ENCODE measurements at regions not wholly inside any gene's neighbourhood (a gene's known extent, or its start where the extent isn't known, plus 50 kb on each side); places are given as distances from the start of the nearest gene placed in this dataset.
"Not testable (repeated sequence)": the region's sequence is repeated elsewhere in the genome, so short reads cannot be mapped to it uniquely, and the experiment has no call there.

DNA sequence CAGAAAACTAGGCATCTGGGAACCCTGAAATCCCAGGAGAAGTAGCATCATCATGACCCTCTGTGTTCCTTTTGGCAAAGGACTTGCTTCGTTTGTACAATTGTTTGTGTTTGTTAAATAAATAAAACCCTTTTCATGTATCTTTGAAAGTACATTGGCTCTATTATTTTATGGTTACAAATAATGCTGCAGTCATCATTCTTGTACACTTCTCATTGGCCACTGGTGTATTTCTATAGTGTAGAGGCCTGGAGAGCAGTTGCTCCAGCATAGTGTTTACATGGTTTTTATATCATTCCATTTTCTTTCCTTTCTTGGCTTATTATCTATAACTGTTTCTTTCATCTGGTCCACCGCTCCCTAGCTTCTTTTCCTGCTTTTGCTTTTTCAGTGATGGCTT, 253.3 kb downstream of the FAM72C start:
- intact Hi-C loops (cut with DNase I) = no loop called here
- no peak for DNase-seq

DNA sequence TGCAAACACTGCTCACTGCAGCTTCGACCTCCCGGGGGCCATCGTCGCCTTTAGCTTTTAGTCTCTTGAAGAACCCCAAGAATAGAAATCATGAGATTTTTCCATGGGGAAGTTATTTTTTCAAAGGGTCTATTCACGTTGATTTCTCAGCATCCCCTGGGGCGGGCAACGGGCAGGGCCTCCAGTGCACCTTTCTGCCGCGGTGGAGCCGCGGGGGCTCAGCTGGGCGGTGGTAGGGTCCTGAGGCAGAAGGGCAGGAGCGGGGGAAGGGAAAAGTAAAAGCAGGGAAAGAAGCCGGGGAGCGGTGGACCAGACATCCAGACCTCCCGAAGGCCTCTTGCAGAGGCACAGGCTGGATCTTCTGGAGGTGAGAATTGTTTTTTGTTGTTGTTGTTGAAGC, 253.8 kb downstream of the FAM72C start:
- DNase-seq = no peak
- intact Hi-C loops (cut with DNase I) = no loop called here

DNA sequence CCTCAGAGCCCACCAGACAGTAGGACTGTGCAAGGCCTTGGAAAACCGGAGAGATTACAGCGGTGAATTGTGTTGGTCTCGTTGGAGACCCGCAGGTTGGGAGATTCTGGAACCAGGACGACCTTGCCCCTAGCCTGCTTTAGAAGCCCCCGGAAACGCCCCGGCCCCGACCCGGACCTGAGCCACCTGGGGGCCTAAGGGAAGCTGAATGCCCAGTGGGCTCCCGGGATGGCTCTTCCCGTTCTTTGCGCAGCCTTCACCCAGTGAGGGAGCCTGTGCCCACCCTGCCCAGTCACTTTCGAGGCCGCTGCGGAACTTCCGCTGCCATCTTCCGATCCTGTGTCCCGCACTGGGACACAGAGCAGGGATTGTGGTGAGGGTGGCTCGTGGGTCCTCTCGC, 254.4 kb downstream of the FAM72C start:
- intact Hi-C loops (cut with DNase I) = no loop called here
- no peak for DNase-seq

DNA sequence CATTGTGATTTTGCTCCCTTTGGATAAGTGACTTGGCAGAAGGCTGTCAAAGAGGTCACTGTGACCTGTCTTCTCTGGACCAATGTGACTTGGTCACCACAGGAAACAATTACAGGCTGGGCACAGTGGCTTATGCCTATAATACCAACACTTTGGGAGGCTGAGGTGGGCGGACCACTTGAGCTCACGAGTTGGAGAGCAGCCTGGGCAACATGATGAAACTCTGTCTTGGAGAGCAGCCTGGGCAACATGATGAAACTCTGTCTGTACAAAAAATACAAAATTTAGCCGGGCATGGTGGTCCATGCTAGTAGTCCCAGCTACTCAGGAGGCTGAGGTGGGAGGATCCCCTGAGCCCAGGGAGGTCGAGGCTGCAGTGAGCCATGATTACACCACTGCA, 256.9 kb downstream of the FAM72C start:
- intact Hi-C loops (cut with DNase I); DNase-seq: not testable (repeated sequence)

DNA sequence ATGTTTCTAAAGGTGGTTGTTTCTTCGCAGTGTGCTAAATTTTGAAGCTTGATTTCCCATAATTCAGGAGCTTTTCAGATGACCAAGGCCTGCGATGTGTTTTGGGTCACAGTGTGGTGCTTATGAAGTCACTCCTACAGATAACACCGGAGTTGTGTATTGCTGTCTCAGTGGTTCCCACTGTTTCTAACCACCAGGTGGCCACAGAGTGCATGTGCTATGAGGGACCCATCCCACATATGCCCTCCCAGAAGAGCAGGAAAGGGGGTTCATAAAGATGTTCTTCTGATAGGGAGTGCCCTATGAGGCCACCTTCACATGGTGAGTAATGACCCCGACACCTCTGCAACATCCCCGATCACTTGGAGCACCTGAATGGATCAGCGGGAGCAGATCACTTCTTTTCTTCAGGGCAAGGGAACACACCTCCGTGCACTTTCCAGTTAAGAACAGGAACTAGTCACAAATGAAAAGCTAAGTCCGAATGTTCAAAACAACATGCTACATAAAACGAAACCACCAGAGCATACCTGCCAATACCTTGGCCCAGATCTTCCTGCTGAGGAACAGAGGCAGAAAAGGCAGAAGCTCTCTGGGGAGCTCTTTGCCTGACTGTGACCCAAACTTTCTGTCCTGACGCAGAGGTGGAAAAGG, 262.1 kb downstream of the FAM72C start:
- DNase-seq = peak in 13 of 42 donors; percentile 5 to 49 (median 20)
- intact Hi-C loops (cut with DNase I) = not testable (repeated sequence)

DNA sequence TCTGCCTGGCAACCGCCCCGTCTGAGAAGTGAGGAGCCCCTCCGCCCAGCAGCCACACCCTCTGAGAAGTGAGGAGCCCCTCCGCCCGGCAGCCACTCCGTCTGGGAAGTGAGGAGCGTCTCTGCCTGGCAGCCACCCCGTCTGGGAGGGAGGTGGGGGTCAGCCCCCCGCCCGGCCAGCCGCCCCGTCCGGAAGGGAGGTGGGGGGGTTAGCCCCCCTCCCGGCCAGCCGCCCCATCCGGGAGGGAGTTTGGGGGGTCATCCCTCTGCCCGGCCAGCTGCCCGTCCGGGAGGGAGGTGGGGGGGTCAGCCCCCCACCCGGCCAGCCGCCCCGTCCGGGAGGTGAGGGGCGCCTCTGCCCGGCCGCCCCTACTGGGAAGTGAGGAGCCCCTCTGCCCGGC, 269.0 kb downstream of the FAM72C start:
- intact Hi-C loops (cut with DNase I); DNase-seq: not testable (repeated sequence)

DNA sequence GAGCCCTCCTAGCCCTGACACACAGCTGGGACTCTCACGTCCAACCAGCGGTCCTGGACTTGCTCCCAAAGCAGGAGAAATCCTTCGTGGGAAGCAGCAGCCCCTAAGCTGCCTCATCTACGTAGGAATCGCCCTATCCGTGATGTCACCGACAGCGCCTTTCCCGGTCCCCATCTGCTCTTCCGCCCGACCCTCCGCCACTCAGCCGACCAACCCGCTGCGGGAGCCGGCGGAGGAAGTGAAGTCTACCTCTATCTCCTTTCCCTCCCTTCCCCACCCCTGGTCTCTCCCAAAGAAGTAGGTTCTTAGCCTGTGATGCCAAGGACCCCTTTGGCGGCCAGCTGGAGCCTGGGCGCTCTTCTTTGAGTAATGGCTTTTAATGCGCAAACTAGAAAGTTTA, 272.1 kb downstream of the FAM72C start:
- peak in 1 of 42 donors; percentile 17 for DNase-seq
- intact Hi-C loops (cut with DNase I) = no loop called here

DNA sequence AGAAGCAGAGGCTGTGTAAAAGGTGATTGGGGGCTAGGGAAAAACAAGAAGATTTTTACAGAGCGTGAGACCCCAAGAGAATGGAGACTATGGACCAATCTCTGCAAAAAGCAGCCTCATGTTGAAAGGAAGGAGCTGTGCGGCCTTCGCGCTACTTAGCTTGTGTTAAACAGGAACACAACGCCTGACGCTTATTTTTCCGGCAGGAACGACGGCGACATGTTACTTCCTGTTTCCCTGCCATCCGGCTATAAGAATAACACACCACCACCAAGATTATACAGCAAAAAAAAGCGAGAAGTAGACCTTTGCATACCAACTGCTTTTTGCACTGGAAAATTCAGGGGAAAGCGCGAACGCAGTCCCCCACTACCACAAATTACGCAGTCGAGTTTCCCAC, 272.7 kb downstream of the FAM72C start:
- peak in 2 of 42 donors; percentile 14 to 19 for DNase-seq
- intact Hi-C loops (cut with DNase I) = no loop called here

DNA sequence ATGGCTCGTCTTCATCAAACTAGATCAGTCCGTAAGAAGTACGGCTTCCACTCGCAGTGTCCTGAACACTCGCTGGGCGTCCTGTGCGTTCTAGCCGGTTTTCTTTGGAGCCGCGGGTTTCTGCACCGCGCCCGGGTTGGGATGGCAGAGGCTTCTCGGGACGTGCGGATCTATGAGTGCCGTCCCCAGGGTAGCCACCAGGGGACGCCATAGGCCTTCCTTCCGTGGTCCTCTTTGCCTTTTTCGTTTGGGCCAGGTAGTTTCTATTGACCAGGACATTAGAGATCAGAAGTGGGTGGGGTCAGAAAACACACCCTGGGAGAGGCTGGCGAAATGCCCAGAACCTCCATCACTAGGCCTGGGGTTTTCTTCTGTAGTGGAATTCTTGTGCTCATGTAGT, 273.8 kb downstream of the FAM72C start:
- DNase-seq = peak in 8 of 42 donors; percentile 7 to 48 (median 22)

DNA sequence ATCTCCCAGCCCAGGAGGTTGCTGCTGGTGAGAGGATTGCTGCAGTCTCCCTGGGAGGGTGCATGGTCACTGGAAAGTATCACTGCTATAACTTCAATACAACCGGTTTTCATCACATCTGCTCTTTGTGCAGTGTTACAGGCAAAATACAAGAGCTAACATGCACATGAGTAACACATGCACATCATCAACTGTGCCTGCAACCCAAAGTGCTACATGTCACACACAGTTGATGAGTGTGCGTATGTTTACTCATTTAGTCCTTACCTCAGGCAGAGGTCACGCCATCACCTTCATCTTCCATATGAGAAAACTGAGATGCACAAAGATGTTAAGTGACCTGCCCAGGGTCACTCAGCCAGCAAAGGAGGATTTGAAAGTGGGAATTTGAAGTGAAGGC, 277.7 kb downstream of the FAM72C start:
- no peak for DNase-seq
- intact Hi-C loops (cut with DNase I) = no loop called here

More for the DNA sequence above, 273.8 kb downstream of the FAM72C start:
- intact Hi-C loops (cut with DNase I) = no loop called here

DNA sequence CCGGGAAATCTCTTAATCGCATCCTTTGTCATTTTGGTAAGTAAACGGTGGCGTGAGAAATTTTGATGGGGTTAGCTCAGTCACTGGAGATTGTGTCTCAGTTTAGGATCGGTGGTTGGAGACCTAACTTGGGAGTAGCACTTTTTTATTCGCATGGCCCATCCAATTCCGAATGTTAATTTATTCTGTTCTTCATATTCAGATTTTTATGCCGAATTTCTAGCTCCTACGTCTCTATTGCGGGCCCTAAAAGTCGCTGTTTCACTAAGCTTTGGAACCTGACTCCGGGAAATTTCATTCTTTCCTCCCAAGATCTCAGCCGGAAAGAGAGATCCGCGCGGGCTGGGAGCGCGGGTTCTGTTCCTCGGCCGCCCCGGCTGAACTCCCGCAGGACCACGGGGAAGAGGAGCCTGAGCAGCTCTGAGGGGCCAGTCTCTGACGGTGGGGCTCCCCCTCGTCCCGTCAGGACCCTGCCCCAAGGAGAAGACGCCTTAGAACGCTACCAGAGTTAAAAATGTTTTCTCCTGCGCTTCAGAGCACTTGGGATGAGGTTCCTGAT, 279.7 kb downstream of the FAM72C start:
- intact Hi-C loops (cut with DNase I) = no loop called here
- DNase-seq = no peak

DNA sequence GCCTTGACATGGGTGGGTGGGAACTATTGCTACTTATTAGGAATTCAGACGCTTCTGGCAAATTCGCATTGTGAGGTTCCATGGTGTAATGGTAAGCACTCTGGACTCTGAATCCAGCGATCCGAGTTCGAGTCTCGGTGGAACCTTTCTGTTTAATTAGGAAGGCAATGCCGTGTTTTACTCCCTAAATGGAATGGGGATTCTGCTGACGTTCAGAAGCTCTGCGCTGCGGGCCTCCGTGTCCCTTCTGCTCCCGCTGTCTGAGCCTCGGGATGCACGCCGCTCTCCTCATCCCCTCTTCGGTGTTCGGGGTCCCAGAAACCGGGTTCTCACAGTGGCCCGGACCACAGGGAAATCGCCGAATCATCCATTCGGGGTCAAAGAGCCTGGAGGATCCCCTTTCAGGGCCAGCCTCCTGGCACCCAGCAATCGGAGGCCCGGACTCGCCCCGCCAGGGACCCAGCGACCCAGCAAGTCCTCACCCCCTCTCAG, 280.3 kb downstream of the FAM72C start:
- no peak for DNase-seq
- intact Hi-C loops (cut with DNase I) = no loop called here

DNA sequence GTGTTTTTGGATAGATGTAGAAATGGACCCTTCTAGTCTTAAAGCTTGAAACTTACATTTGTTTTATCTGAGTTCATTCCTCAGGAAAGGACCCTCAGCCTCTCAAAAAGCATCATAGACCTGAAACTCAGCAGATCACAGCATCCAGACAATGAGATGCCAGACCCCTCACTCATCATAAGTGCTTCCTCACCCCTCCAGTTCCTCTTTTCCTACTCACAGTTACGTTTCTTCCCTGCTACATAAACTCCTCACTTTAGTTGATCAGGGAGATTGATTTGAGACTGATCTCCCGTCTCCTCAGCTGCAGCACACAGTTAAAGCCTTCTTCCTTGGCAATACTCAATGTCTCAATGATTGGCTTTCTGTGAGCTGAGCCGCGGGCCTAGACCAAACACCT, 282.0 kb downstream of the FAM72C start:
- no peak for DNase-seq
- intact Hi-C loops (cut with DNase I) = no loop called here

DNA sequence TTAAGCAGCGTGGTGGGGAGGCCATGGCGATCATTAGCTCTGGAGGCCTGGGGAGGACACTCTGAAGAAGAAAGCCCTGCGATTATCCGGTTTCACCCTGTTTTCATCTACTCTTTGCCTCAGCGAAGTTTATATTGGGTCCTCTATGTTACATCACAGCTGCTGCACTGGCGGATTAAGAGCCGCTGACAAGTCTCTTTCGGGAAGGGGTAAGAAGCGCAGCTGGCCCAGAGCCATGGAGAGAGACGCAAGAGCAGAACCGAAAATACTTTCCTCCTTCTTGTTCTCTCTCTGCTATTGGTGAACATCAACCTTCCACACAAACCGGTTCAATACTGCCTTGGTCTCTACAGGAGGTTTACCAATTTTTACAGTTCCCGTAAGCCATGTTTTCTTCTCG, 291.5 kb downstream of the FAM72C start:
- no peak for DNase-seq
- intact Hi-C loops (cut with DNase I) = no loop called here

DNA sequence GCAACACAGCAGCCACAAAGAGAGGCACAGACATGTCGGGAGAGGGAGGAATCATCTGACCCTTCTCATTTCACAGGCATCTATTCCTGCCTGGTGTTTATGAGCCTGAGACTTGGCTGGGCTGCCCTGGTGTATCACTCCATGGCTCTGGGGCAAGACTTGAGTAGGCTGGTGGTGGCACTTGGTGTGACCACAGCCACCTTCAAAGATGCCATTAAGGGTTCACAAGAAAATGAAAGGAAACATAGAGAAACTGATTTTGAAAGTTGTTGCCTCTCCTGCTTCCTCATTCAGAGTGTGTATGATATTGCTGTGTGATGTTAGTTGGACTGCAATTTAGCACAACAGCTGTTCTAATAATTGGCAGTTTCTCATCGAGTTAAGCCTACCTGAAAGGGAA, 298.8 kb downstream of the FAM72C start:
- no peak for DNase-seq
- intact Hi-C loops (cut with DNase I) = no loop called here

DNA sequence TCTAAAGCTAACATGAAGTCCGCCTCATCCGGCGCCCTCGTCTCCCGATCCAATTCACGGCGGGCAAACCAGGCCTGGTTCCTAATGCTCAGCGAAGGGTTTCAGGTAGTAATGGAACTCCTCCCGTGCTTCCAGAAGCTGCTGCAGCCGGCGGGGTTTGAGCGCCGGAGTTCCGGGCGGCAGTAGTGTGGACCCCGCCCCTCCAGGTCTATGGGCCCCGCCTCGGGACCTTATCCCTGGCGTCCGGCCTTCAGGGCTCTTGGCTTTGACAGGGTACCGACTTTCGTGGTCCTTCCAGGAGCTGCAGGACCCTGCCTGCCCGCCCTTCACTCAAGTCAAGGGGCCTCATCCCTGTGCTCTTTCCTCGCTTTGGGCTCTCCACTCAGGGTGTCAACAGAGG, 304.1 kb downstream of the FAM72C start:
- no peak for DNase-seq
- intact Hi-C loops (cut with DNase I) = no loop called here

DNA sequence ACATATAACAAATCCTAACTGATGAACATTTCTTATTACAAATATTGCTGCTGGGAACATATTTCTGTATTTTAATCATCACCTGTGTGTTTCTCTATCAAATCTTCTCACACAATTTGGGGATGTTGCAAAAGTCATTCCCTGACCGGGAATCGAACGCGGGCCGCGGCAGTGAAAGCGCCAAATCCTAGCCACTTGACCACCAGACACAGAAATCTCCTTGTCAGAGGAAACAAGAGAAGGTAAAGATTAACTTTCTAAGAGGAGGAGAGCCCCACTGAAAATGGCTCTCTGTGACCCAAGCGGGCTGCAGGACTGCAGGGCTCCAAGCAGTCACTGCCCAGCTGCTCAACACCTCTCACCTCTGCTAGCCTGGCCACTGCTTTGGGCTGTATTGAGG, 304.9 kb downstream of the FAM72C start:
- intact Hi-C loops (cut with DNase I) = no loop called here
- no peak for DNase-seq

DNA sequence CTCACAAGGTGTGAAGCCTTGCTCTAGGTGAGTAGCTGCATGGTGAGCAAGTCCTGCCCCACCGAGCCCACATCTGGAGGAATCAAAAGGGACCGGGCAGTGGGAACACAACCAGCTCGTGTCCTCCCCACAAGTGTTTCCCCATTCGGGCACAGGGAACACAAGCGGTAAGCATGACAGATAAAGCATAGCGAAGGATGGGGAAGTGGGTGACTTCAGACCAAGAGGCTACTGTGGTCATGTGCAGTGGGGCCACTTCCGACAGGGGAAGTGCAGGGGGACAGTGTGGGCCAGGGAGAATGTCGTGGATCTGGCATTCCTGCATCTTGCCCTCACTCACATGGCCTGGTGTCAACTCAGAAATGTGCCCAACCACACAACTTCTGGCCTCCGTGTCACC, 306.2 kb downstream of the FAM72C start:
- intact Hi-C loops (cut with DNase I) = no loop called here
- DNase-seq = peak in 14 of 42 donors; percentile 1 to 44 (median 16)

DNA sequence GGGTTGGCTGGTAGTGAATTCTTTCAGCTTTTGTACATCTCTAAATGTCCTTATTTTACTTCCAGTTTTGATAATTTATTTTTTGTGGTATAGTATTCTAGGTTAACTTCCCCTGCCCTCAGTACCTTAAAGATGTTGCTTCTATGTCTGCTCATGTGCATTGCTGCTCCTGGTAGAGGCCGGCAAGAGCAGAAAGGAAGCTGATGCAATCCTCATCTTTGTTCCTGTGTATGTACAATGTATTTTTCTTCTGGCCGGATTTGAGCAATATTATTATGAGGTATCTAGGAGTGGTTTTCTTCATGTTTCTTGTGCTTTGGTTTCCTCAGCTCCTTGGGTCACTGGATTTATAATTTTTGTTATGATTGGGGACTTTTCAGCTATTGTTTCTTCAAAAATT, 308.7 kb downstream of the FAM72C start:
- intact Hi-C loops (cut with DNase I); DNase-seq: not testable (repeated sequence)

DNA sequence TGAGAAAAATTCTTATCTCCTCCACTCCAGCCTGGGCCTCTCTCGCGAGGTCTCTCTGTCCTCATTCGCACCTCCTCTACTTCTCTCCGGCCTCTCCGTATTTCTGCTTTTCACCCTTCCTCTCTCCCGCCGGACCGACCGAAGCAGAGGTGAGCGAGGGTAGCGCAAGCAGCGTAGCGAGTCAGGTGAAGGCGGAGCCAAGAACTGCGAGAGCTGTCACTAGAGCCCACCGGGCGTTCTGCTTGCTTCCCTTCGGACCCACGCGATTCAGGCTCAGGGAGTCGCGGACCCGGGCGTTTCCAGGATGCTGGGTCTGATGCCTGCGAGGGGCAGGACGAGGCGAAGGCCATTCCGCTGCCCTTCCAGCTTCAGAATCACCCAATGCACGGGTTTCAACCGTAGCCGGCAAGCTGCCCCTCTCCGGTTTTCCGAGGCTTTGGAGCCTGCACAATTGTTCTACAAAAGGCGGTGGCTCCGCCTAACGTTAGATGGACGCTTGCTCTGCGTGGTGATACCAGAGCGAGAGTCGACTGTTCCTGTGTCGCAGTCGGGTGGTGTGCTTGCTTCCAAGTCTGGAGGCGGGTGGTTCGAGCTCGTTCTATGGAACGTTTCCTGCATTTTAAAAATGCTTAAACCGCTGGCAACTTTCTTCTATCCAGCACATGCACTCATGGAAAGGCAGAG, 310.2 kb downstream of the FAM72C start:
- peak in 1 of 42 donors; percentile 4 for DNase-seq

More for the DNA sequence above, 310.2 kb downstream of the FAM72C start:
- intact Hi-C loops (cut with DNase I) = no loop called here

All from head of caudate nucleus (tissue), 42 donors.